ENCODE measurements at regions not wholly inside any gene's neighbourhood (a gene's known extent, or its start where the extent isn't known, plus 50 kb on each side); places are given as distances from the start of the nearest gene placed in this dataset.

- Histone ChIP-seq H3K9me3 (ENCODE audit: control insufficient read depth, low read depth, low read length) (no peaks in the 10 kb centered on the region), H3K4me2 (ENCODE audit: control insufficient read depth, extremely low read depth, insufficient read depth, low read depth, low read length) (no peak overlapping the region), H3K79me2 (ENCODE audit: control insufficient read depth, insufficient read depth, low read length) (no peaks in the 10 kb centered on the region), H4K20me1 (ENCODE audit: control insufficient read depth, extremely low read depth, insufficient read depth, low read length) (no peaks in the 10 kb centered on the region), H3K9ac (ENCODE audit: control insufficient read depth, extremely low read depth, insufficient read depth, low read length) (no peak overlapping the region), H2AFZ (ENCODE audit: control insufficient read depth, low read length) (no peak overlapping the region), H3K9me1 (ENCODE audit: control insufficient read depth, extremely low read depth, insufficient read depth, low read length) (no peaks in the 10 kb centered on the region), H3K36me3 (ENCODE audit: control insufficient read depth in 2 of 2, extremely low read depth in 1 of 2, insufficient read depth in 2 of 2, low read length in 2 of 2) (no peaks in the 10 kb centered on the region), H3K4me1 (ENCODE audit: control insufficient read depth, extremely low read depth, insufficient read depth, low read length) (no peaks in the 10 kb centered on the region), H3K4me3 (ENCODE audit: control insufficient read depth in 2 of 3, extremely low read depth in 1 of 3, insufficient read depth in 2 of 3, low read depth in 1 of 3, low read length in 3 of 3) (no peak overlapping the region), H3K27me3 (ENCODE audit: control insufficient read depth, extremely low read depth, insufficient read depth, low read length) (no peaks in the 10 kb centered on the region), H3K27ac (ENCODE audit: control insufficient read depth, insufficient read depth, low read length) (no peak overlapping the region)
- dilution Hi-C loops (cut with MboI; ENCODE audit: extremely low pct_ligation_motif_present, low sequenced_read_pairs) = no loop called here
- no peak for TF ChIP-seq EZH2 (IDR thresholded peaks at IDR 0.05; ENCODE audit: low read length)
- TF ChIP-seq CTCF (optimal IDR thresholded peaks at IDR 0.05 in 1 of 3, IDR thresholded peaks at IDR 0.05 in 1 of 3, conservative IDR thresholded peaks at IDR 0.05 in 1 of 3; ENCODE audit: extremely low read depth in 1 of 3, insufficient read depth in 2 of 3, low read length in 3 of 3) = no peak
- DNase-seq (ENCODE audit: low read depth, low spot score) (no peak), FAIRE-seq (no peak)
Observed at GRCh38 chr15:96066852-96067495, 263.5 kb upstream of the NR2F2 start.

- dilution Hi-C loops (cut with MboI; ENCODE audit: extremely low pct_ligation_motif_present, low sequenced_read_pairs) = no loop called here
- H3K79me2 ChIP-seq (ENCODE audit: control insufficient read depth, insufficient read depth, low read length) = no peaks in the 10 kb centered on the region
- no peaks in the 10 kb centered on the region for H4K20me1 ChIP-seq (ENCODE audit: control insufficient read depth, extremely low read depth, insufficient read depth, low read length)
- no peak overlapping the region for H2AFZ ChIP-seq (ENCODE audit: control insufficient read depth, low read length)
- DNase-seq (ENCODE audit: low read depth, low spot score) (no peak), FAIRE-seq (no peak)
- H3K4me1 ChIP-seq (ENCODE audit: control insufficient read depth, extremely low read depth, insufficient read depth, low read length) = no peaks in the 10 kb centered on the region
- no peaks in the 10 kb centered on the region for H3K9me1 ChIP-seq (ENCODE audit: control insufficient read depth, extremely low read depth, insufficient read depth, low read length)
- no peak overlapping the region for H3K4me2 ChIP-seq (ENCODE audit: control insufficient read depth, extremely low read depth, insufficient read depth, low read depth, low read length)
- H3K4me3 ChIP-seq (ENCODE audit: control insufficient read depth in 2 of 3, extremely low read depth in 1 of 3, insufficient read depth in 2 of 3, low read depth in 1 of 3, low read length in 3 of 3) = no peak overlapping the region
- no peak overlapping the region for H3K27ac ChIP-seq (ENCODE audit: control insufficient read depth, insufficient read depth, low read length)
- TF ChIP-seq CTCF (optimal IDR thresholded peaks at IDR 0.05 in 1 of 3, IDR thresholded peaks at IDR 0.05 in 1 of 3, conservative IDR thresholded peaks at IDR 0.05 in 1 of 3; ENCODE audit: extremely low read depth in 1 of 3, insufficient read depth in 2 of 3, low read length in 3 of 3) (no peak), EZH2 (IDR thresholded peaks at IDR 0.05; ENCODE audit: low read length) (no peak)
- H3K36me3 ChIP-seq (ENCODE audit: control insufficient read depth in 2 of 2, extremely low read depth in 1 of 2, insufficient read depth in 2 of 2, low read length in 2 of 2) = no peaks in the 10 kb centered on the region
- H3K9me3 ChIP-seq (ENCODE audit: control insufficient read depth, low read depth, low read length) = no peaks in the 10 kb centered on the region
- H3K27me3 ChIP-seq (ENCODE audit: control insufficient read depth, extremely low read depth, insufficient read depth, low read length) = no peaks in the 10 kb centered on the region
- H3K9ac ChIP-seq (ENCODE audit: control insufficient read depth, extremely low read depth, insufficient read depth, low read length) = no peak overlapping the region
Observed at GRCh38 chr15:96067677-96068076, 262.8 kb upstream of the NR2F2 start.

Measured in keratinocyte (primary cell).